Lower leg skin (tissue), 3 donors: ENCODE measurements at regions not wholly inside any gene's neighbourhood (a gene's known extent, or its start where the extent isn't known, plus 50 kb on each side); places are given as distances from the start of the nearest gene placed in this dataset.

Experiments
- POLR2A ChIP-seq, 2 donors: fragments of 450-650 bp; IDR thresholded peaks; one replicate each; pipeline ENCODE4 v1.6.1; 2016 to 2017; ENCODE audit warnings: antibody characterized with exemption in 2 of 2, mild to moderate bottlenecking in 1 of 2, moderate library complexity in 1 of 2
- TF ChIP-seq, protein P1 (sequence below), 3 donors: fragments of 450-650 bp; IDR thresholded peaks; one replicate each; pipeline ENCODE4 v1.5.1; 2016; ENCODE audit warnings: antibody characterized with exemption in 3 of 3, mild to moderate bottlenecking in 3 of 3, moderate library complexity in 2 of 3

- TF ChIP-seq POLR2A (IDR thresholded peaks at IDR 0.05), result no peak
- TF ChIP-seq, protein P1, sequence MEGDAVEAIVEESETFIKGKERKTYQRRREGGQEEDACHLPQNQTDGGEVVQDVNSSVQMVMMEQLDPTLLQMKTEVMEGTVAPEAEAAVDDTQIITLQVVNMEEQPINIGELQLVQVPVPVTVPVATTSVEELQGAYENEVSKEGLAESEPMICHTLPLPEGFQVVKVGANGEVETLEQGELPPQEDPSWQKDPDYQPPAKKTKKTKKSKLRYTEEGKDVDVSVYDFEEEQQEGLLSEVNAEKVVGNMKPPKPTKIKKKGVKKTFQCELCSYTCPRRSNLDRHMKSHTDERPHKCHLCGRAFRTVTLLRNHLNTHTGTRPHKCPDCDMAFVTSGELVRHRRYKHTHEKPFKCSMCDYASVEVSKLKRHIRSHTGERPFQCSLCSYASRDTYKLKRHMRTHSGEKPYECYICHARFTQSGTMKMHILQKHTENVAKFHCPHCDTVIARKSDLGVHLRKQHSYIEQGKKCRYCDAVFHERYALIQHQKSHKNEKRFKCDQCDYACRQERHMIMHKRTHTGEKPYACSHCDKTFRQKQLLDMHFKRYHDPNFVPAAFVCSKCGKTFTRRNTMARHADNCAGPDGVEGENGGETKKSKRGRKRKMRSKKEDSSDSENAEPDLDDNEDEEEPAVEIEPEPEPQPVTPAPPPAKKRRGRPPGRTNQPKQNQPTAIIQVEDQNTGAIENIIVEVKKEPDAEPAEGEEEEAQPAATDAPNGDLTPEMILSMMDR (IDR thresholded peaks at IDR 0.05), result no peak
These were observed 113.9 kb upstream of the PROKR2 start for GRCh38 chr20:5430670-5431069.
